NCI-H82 treated with DMSO at 0.1 percent for 48 hours (cell line): ENCODE measurements at regions not wholly inside any gene's neighbourhood (a gene's known extent, or its start where the extent isn't known, plus 50 kb on each side); places are given as distances from the start of the nearest gene placed in this dataset.

Source experiments
- DNase-seq: peaks from one replicate; lab custom pipeline; 2025; ENCODE audit not compliant: unreplicated experiment; lab: John Stamatoyannopoulos, UW

- no peak for DNase-seq
Measured at GRCh38 chr15:75131269-75131643, 70.4 kb upstream of the C15orf39 start.

GRCh38 chr15:75134748-75135147 lies 66.9 kb upstream of the C15orf39 start:
- no peak for DNase-seq

DNA sequence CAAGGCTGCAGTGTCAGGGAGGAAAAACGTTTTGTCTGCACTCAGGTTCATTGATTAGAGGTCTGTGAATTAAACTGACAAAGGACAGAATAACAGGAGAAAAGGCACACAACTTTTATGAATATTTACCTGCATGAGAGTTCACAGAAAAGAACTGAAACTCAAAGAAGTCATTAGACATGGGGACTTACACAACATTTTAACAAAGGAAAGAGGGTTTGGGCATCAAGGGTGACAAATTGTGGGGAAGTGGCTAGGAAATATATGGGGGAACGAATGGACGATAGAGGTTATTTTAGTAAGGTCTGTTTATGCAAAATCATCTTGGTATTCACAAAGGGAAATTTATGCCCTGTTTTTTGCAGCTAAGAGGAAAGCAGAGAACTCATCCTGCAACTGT lies 65.6 kb upstream of the C15orf39 start:
- DNase-seq: no peak

- DNase-seq: no peak
Measured at GRCh38 chr15:75136758-75137157, 64.9 kb upstream of the C15orf39 start.

DNA sequence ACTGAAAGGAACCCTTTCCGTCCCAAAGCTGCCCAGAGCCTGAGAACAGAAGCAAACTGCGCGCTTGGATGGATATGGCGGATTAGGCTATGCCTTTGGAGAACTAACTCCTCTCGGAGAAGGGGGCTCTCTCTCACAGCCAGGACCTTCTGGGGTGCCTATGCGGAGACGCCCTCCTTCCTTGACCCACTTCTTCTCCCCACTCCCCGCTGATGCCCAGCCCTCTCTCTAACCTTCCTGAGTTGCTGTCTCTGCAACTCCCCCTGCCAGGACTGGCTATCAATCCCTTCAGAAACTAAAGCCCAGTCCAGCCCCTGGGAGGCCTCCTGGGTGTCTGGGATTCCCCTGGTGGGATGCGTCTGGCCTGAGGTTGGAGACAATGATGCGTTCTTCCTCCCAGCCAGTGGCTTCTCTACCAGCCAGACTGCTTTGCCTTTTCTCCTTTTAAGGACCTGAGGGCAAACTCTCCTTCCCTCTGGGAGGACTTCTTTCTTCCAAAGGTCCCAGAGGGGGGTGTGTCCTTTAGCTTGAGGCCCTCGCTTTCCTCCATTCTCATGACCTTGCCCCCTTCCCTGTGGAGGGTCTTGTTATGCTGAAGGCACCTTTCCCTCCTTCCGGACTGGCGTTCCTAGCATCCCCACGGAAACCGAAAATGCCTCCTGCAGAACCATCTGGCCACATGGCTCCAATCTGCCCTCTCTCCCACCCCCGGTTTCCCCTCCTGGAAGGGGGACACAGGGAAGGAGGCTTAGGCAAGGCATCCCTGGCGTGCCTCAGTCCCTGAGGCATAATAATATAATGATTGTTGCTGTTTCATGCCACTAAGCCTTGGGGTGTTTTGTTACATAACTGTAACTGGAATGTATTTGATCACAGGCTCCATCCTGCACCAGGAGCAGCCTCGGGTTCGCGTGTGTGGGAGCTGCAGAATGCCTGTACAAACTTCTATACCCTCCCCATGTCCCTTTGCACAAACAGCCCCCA lies 63.4 kb upstream of the C15orf39 start:
- DNase-seq: no peak

GRCh38 chr15:75140080-75140879 lies 61.4 kb upstream of the C15orf39 start:
- no peak for DNase-seq

GRCh38 chr15:75142499-75142898 lies 59.2 kb upstream of the C15orf39 start:
- DNase-seq: no peak

DNA sequence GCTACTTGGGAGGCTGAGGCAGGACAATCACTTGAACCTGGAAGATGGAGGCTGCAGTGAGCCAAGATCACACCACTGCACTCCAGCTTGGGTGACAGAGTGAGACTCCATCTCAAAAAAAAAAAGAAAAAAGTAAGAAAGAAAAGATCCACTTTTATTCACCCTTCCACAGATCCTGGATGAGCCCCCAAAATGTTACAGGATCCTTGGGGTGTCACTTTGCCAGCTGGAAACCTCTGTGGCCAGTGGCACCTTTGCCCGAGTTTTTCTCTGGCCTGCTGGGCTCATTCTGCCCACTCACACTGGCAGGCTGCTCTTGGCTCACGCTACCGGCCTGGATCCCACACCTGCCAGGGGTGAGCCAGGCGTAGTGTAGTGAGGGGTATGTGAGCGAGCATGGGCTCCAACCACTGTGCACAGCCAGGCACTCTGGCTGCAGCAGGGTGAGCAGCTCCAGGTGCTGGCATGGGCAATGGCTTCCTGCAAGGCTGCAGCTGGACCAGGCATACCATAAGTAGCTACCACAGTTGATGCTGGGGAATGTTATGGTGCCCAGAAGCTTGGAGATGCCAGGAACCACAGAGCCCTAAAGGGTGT lies 57.8 kb upstream of the C15orf39 start:
- no peak for DNase-seq

DNA sequence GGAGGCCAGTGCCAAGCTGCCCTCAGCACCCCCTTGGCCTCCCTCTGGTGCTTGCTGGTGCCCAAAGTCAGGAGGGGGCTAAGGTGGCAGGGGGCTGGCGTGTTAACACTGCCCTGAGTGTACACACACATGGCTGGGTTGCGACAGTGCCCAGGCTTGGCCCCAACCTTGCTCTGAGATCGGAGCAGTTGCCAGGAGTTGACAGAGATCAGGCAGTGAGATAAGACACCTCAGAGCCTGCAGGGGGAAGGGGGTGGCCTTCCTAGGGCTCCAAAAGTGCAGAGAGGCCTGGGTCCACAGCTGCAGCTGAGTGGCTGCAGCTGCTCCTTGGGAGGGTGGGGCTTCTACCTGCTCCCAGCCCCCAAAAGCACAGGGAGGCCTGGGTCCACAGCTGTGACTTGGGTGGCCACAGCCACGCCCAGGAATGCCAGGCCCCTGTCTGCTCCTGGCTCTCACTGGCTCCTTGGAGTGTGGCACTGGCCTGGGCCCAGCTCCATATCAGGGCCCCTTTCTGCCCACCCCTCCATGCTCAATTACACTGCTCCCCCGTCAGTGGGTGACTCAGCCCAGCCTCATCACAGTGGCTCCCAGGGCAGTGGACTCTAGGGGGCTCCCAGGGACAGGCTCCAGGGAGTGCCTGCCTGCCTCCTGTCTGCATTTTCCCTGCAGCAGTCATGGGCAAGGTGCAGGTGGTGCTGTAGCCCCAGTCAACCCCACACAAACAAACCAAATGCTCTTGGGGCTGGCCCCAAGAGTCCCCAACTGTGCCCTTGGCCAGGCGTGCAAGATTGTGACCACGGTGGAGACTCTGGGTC lies 56.4 kb upstream of the C15orf39 start:
- DNase-seq: no peak

GRCh38 chr15:75148280-75148679 lies 53.4 kb upstream of the C15orf39 start:
- no peak for DNase-seq

- no peak for DNase-seq
Measured at GRCh38 chr15:75149867-75150709, 51.6 kb upstream of the C15orf39 start.

DNA sequence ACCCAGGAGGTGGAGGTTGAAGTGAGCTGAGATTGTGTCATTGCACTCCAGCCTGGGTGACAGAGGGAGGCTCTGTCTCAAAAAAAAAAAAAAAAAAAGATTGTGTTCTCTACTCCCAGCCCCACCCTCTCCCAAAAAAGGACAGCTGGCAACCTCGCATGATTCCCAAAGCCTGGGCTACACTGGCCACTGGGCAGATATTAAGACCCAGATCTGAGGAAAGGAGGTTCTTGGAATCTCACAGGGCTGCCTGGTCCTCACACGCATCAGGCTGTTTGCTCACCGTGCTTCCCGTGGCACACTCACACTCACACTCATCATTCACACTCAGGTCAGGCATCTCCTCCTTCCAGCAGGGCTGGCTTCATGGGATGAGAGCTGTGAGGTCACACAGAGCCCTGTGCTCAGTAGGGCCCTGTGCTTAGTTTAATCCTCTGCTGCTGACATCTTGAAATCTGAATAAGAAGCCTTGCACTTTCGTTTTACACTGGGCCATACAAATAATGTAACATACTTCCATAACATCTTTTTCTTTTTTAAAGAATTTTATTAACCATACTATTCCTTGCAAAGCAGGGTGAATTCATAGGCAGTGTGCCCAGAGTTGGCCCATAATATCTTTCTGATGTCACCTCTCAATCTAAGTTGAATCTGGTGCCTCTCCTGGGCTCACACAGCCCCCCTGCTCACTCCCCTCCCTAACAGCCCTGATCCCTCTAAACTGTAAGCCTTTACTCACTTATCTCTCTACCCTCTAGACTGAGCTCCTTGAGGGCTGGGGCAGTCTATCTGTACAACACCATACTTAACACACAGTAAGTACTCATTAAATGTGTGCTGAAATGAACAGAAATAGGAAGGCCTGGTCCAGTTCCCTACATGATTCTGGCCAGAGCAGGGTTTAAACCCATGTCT lies 50.2 kb upstream of the C15orf39 start:
- DNase-seq: peak; percentile 59
